HEK293 (cell line): ENCODE measurements at regions not wholly inside any gene's neighbourhood (a gene's known extent, or its start where the extent isn't known, plus 50 kb on each side); places are given as distances from the start of the nearest gene placed in this dataset.

ENCODE experiments used
- CTCF ChIA-PET: fragments of 350-600 bp; formaldehyde crosslinking; extraction: SDS; loops from one replicate; lab custom pipeline; 2021; ENCODE audit warnings: antibody characterized with exemption; lab: Yijun Ruan, JAX
- POLR2A ChIA-PET: fragments of 300-600 bp; formaldehyde crosslinking; extraction: SDS; loops from one replicate; lab custom pipeline; 2020; ENCODE audit warnings: antibody characterized with exemption, inconsistent platforms; lab: Yijun Ruan, JAX
- H3K27ac ChIP-seq: fragments of 200-500 bp; sonication (Bioruptor generic); 2 replicates; pipeline ENCODE4 v1.5.1; 2014; ENCODE audit warnings: low read depth, low read length, control low read depth, inconsistent platforms; ENCODE audit errors: extremely low read depth
- H3K36me3 ChIP-seq, 2 experiments: fragments of 200-500 bp in 1 of 2; sonication (Bioruptor generic) in 1 of 2; 1 replicate in 1 of 2; 2 replicates in 1 of 2; pipeline ENCODE4 v1.5.1; 2014 to 2017; ENCODE audit warnings: inconsistent platforms in 2 of 2, low read length in 2 of 2; ENCODE audit not compliant: control insufficient read depth in 2 of 2, insufficient read depth in 1 of 2
- H3K4me1 ChIP-seq: fragments of 200-500 bp; sonication (Bioruptor generic); 2 replicates; pipeline ENCODE4 v1.5.1; 2014; ENCODE audit warnings: mild to moderate bottlenecking, low read length, inconsistent platforms; ENCODE audit not compliant: control insufficient read depth, insufficient read depth
- H3K4me3 ChIP-seq: 2 replicates; pipeline ENCODE4 v1.5.1; 2011; ENCODE audit warnings: low read depth, mild to moderate bottlenecking, control low read depth, low read length, moderate library complexity
- H3K9me3 ChIP-seq: fragments of 200-500 bp; sonication (Bioruptor generic); 2 replicates; pipeline ENCODE4 v1.5.1; 2014; ENCODE audit warnings: low read depth, low read length, inconsistent platforms; ENCODE audit not compliant: control insufficient read depth, insufficient read depth
- GLIS2 ChIP-seq: fragments of 450-650 bp; formaldehyde crosslinking; IDR thresholded peaks from 2 replicates; pipeline ENCODE4 v1.5.1; 2016; ENCODE audit warnings: missing biosample characterization, missing genetic modification characterization
- KLF1 ChIP-seq: fragments of 450-650 bp; formaldehyde crosslinking; IDR thresholded peaks from 2 replicates; pipeline ENCODE4 v1.5.1; 2016; ENCODE audit warnings: missing biosample characterization, missing genetic modification characterization
- KLF17 ChIP-seq: fragments of 450-650 bp; formaldehyde crosslinking; IDR thresholded peaks from 2 replicates; pipeline ENCODE4 v1.5.1; 2016; ENCODE audit warnings: missing biosample characterization, missing genetic modification characterization
- OSR2 ChIP-seq: fragments of 450-650 bp; formaldehyde crosslinking; IDR thresholded peaks from 2 replicates; pipeline ENCODE4 v1.5.1; 2016; ENCODE audit warnings: missing biosample characterization, missing genetic modification characterization
- WT1 ChIP-seq: fragments of 450-650 bp; formaldehyde crosslinking; IDR thresholded peaks from 2 replicates; pipeline ENCODE4 v1.5.1; 2016; ENCODE audit warnings: missing biosample characterization, missing genetic modification characterization
- ZBTB48 ChIP-seq: fragments of 450-650 bp; formaldehyde crosslinking; IDR thresholded peaks from 2 replicates; pipeline ENCODE4 v1.5.1; 2016; ENCODE audit warnings: missing biosample characterization, missing genetic modification characterization
- ZBTB8A ChIP-seq: fragments of 450-650 bp; formaldehyde crosslinking; IDR thresholded peaks from 2 replicates; pipeline ENCODE4 v1.5.1; 2016; ENCODE audit warnings: missing biosample characterization, missing genetic modification characterization
- ZEB2 ChIP-seq: fragments of 450-650 bp; formaldehyde crosslinking; IDR thresholded peaks from 2 replicates; pipeline ENCODE4 v1.5.1; 2016; ENCODE audit warnings: missing biosample characterization, missing genetic modification characterization
- ZNF132 ChIP-seq: fragments of 450-650 bp; formaldehyde crosslinking; IDR thresholded peaks from 2 replicates; pipeline ENCODE4 v1.5.1; 2017; ENCODE audit warnings: missing biosample characterization, missing genetic modification characterization, borderline replicate concordance
- ZNF223 ChIP-seq: fragments of 450-650 bp; formaldehyde crosslinking; IDR thresholded peaks from 2 replicates; pipeline ENCODE4 v1.5.1; 2016; ENCODE audit warnings: missing biosample characterization, missing genetic modification characterization
- ZNF274 ChIP-seq, 2 experiments: fragments of 200-500 bp in 1 of 2; fragments of 450-650 bp in 1 of 2; sonication (Bioruptor generic) in 1 of 2; formaldehyde crosslinking in 1 of 2; IDR thresholded peaks; 2 replicates each; pipeline versions ENCODE4 v1.5.1 to v1.6.1; 2014 to 2016; ENCODE audit warnings: borderline replicate concordance in 1 of 2, inconsistent platforms in 1 of 2, low read length in 1 of 2, missing biosample characterization in 1 of 2, missing genetic modification characterization in 1 of 2
- ZNF335 ChIP-seq: fragments of 450-650 bp; formaldehyde crosslinking; conservative IDR thresholded peaks from 2 replicates; pipeline ENCODE4 v1.5.1; 2016; ENCODE audit warnings: missing biosample characterization, missing genetic modification characterization
- ZNF398 ChIP-seq: fragments of 450-650 bp; formaldehyde crosslinking; IDR thresholded peaks from 2 replicates; pipeline ENCODE4 v1.5.1; 2017; ENCODE audit warnings: missing biosample characterization, missing genetic modification characterization
- ZNF473 ChIP-seq: fragments of 450-650 bp; formaldehyde crosslinking; IDR thresholded peaks from 2 replicates; pipeline ENCODE4 v1.5.1; 2017; ENCODE audit warnings: missing biosample characterization, missing genetic modification characterization
- ZNF501 ChIP-seq: fragments of 450-650 bp; formaldehyde crosslinking; IDR thresholded peaks from 2 replicates; pipeline ENCODE4 v1.5.1; 2016; ENCODE audit warnings: missing biosample characterization, missing genetic modification characterization
- ZNF580 ChIP-seq: fragments of 450-650 bp; formaldehyde crosslinking; IDR thresholded peaks from 2 replicates; pipeline ENCODE4 v1.5.1; 2016; ENCODE audit warnings: missing biosample characterization, missing genetic modification characterization
- ZNF768 ChIP-seq: fragments of 450-650 bp; formaldehyde crosslinking; IDR thresholded peaks from 2 replicates; pipeline ENCODE4 v1.5.1; 2018; ENCODE audit warnings: missing biosample characterization, mild to moderate bottlenecking, missing genetic modification characterization
- ZSCAN30 ChIP-seq: fragments of 450-650 bp; IDR thresholded peaks from 2 replicates; pipeline ENCODE4 v1.5.1; 2018; ENCODE audit warnings: missing biosample characterization, mild to moderate bottlenecking, missing genetic modification characterization, moderate library complexity

GRCh38 chr11:116427903-116428637, 344.7 kb downstream of the BUD13 start:
- ChIA-PET POLR2A (no interaction called here), CTCF (interaction anchor here (0.7 to 1.3 kb wide), 4 partner anchors 24 to 211 kb away, joined by 3 read pairs; no protein-coding TSS in a partner anchor)
- TF ChIP-seq ZNF580 (tag by site-specific recombination), result no peak
- 0 out of 2 replicates have a peak, but pooled peaks have one; percentile 7 for TF ChIP-seq ZBTB8A (tag by site-specific recombination)
- 0 out of 2 replicates have a peak, but pooled peaks have one; percentile 13 for TF ChIP-seq WT1 (tag by site-specific recombination)
- TF ChIP-seq KLF1 (tag by site-specific recombination), result no peak
- 0 out of 2 replicates have a peak, but pooled peaks have one; percentile 51 for TF ChIP-seq ZNF398
- peak; percentile 24 for TF ChIP-seq ZNF335 (tag by site-specific recombination)
- no peak for TF ChIP-seq ZEB2
- TF ChIP-seq KLF17 (tag by site-specific recombination), result 0 out of 2 replicates have a peak, but pooled peaks have one; percentile 34
- Histone ChIP-seq H3K9me3 (no peaks in the 10 kb centered on the region), H3K4me1 (0 out of 2 replicates have a peak, but pooled peaks cover 2% of the 10 kb centered on the region), H3K27ac (peak overlapping the region; percentile 40; the same call in 1 of the 2 replicates), H3K4me3 (no peak overlapping the region), H3K36me3 (no peaks in the 10 kb centered on the region)

GRCh38 chr11:116427337-116427902, 345.4 kb downstream of the BUD13 start:
- Histone ChIP-seq H3K4me1 (0 out of 2 replicates have a peak, but pooled peaks cover 2% of the 10 kb centered on the region), H3K9me3 (no peaks in the 10 kb centered on the region), H3K36me3 (no peaks in the 10 kb centered on the region), H3K27ac (0 out of 2 replicates have a peak overlapping the region, but pooled peaks have one; percentile 40), H3K4me3 (no peak overlapping the region)
- ChIA-PET CTCF (interaction anchor here (1.0 to 1.3 kb wide), 2 partner anchors 71 to 210 kb away, joined by 3 read pairs; no protein-coding TSS in a partner anchor), POLR2A (no interaction called here)
- no peak for TF ChIP-seq ZNF132 (tag by site-specific recombination)
- no peak for TF ChIP-seq ZNF501 (tag by site-specific recombination)
- no peak for TF ChIP-seq GLIS2 (tag by site-specific recombination)
- TF ChIP-seq ZNF223, result no peak
- no peak for TF ChIP-seq ZNF274 (IDR thresholded peaks at IDR 0.05; ENCODE audit: low read length)
- TF ChIP-seq ZNF274 (tag by site-specific recombination; IDR thresholded peaks at IDR 0.05; ENCODE audit: borderline replicate concordance), result no peak
- TF ChIP-seq ZNF473 (tag by site-specific recombination), result no peak
- no peak for TF ChIP-seq ZBTB48 (tag by site-specific recombination)

GRCh38 chr11:116426761-116427160, 346.0 kb downstream of the BUD13 start:
- Histone ChIP-seq H3K4me3 (no peak overlapping the region), H3K36me3 (no peaks in the 10 kb centered on the region), H3K9me3 (no peaks in the 10 kb centered on the region), H3K27ac (no peak overlapping the region), H3K4me1 (0 out of 2 replicates have a peak, but pooled peaks cover 2% of the 10 kb centered on the region)
- CTCF ChIA-PET, result no interaction called here
- POLR2A ChIA-PET, result no interaction called here
- TF ChIP-seq OSR2 (tag by site-specific recombination), result no peak
- TF ChIP-seq ZNF768 (tag by site-specific recombination), result peak; percentile 56; the same call in 1 of the 2 replicates
- no peak for TF ChIP-seq ZSCAN30 (tag by site-specific recombination)
